K562 (cell line): ENCODE measurements at regions not wholly inside any gene's neighbourhood (a gene's known extent, or its start where the extent isn't known, plus 50 kb on each side); places are given as distances from the start of the nearest gene placed in this dataset.

Experiments
- ATAC-seq: fragments of 200-7000 bp; cut with Tn5 transposase; 3 replicates; pipeline ENCODE4 v1.9.1; 2020; ENCODE audit warnings: moderate library complexity
- BruUV-seq: library from RNA; stranded (reverse); fragments of 400-500 nt; replicated peaks from 2 replicates; lab custom pipeline; 2021; lab: Mats Ljungman, UMichigan
- CTCF ChIA-PET: fragments of 300-600 bp; formaldehyde crosslinking; extraction: SDS; loops from one replicate; lab custom pipeline; 2021; ENCODE audit warnings: low intra/inter-chr PET ratio; lab: Yijun Ruan, JAX
- POLR2A ChIA-PET: fragments of 300-600, 350-650 bp; sonication (Branson Sonifier 250); formaldehyde crosslinking; extraction: SDS; loops from one replicate; lab custom pipeline; 2021; ENCODE audit warnings: antibody characterized with exemption, inconsistent platforms; lab: Yijun Ruan, JAX
- DNase-seq, 4 experiments: peaks; one replicate each; pipeline versions ENCODE4 v3.0.0 to v3.0.0-alpha.2; 2011 to 2018; ENCODE audit warnings: low spot score in 3 of 4, mixed read lengths in 3 of 4; ENCODE audit errors: extremely low read depth in 1 of 4
- FAIRE-seq: peaks from 2 replicates; lab custom pipeline; 2011; peaks lifted over from hg19 to GRCh38; lab: Jason Lieb, UNC
- H2AFZ ChIP-seq: 2 replicates; pipeline ENCODE4 v1.6.0; 2011; ENCODE audit warnings: low read depth, low read length, control low read depth, inconsistent platforms
- H3K27ac ChIP-seq: fragments of 200-600 bp; 3 replicates; pipeline ENCODE4 v1.8.0; 2011; ENCODE audit warnings: low read depth, mild to moderate bottlenecking, control low read depth, inconsistent platforms, low read length, moderate library complexity, mixed read lengths; ENCODE audit errors: extremely low read depth
- H3K27me3 ChIP-seq, 2 experiments: fragments of 300-600 bp in 1 of 2; 2 replicates in 1 of 2; 3 replicates in 1 of 2; pipeline versions ENCODE4 v1.6.0 to v1.8.0; 2011; ENCODE audit warnings: inconsistent platforms in 2 of 2, low read length in 2 of 2, mild to moderate bottlenecking in 1 of 2, mixed read lengths in 1 of 2, moderate library complexity in 1 of 2; ENCODE audit not compliant: control insufficient read depth in 2 of 2, insufficient read depth in 2 of 2
- H3K36me3 ChIP-seq: fragments of 300-600 bp; 3 replicates; pipeline ENCODE4 v1.8.0; 2011; ENCODE audit warnings: mild to moderate bottlenecking, low read length, inconsistent platforms; ENCODE audit not compliant: control insufficient read depth, insufficient read depth
- H3K4me1 ChIP-seq, 2 experiments: fragments of 200-600 bp in 1 of 2; replicated peaks in 1 of 2; 2 replicates in 1 of 2; 3 replicates in 1 of 2; pipeline versions ENCODE4 v1.5.1 to v1.8.0; 2011; ENCODE audit warnings: inconsistent platforms in 2 of 2, low read length in 2 of 2, mild to moderate bottlenecking in 1 of 2, mixed read lengths in 1 of 2, moderate library complexity in 1 of 2; ENCODE audit not compliant: control insufficient read depth in 2 of 2, insufficient read depth in 2 of 2
- H3K4me2 ChIP-seq: 2 replicates; pipeline ENCODE4 v1.6.1; 2011; ENCODE audit warnings: low read length, control low read depth, inconsistent platforms, mixed read lengths; ENCODE audit not compliant: insufficient read depth
- H3K4me3 ChIP-seq: fragments of 200-600 bp; sonication (generic), shearing (Covaris generic); 2 replicates; pipeline ENCODE4 v1.5.1; 2016; ENCODE audit warnings: control low read depth, inconsistent platforms
- H3K79me2 ChIP-seq: fragments of 200-600 bp; 3 replicates; pipeline ENCODE4 v1.8.0; 2011; ENCODE audit warnings: low read length, inconsistent platforms; ENCODE audit not compliant: control insufficient read depth, insufficient read depth
- H3K9ac ChIP-seq, 2 experiments: 2 replicates each; pipeline versions ENCODE4 v1.6.0 to v1.6.1; 2011; ENCODE audit warnings: low read depth in 2 of 2, low read length in 2 of 2, control low read depth in 1 of 2, inconsistent platforms in 1 of 2, mild to moderate bottlenecking in 1 of 2, mixed read lengths in 1 of 2; ENCODE audit not compliant: insufficient read depth in 1 of 2
- H3K9me1 ChIP-seq: one replicate; pipeline ENCODE4 v1.6.0; 2011; ENCODE audit warnings: inconsistent platforms, mild to moderate bottlenecking, low read length, moderate library complexity; ENCODE audit not compliant: control insufficient read depth, insufficient read depth
- H3K9me3 ChIP-seq: replicated peaks from 2 replicates; pipeline ENCODE4 v1.5.1; 2011; ENCODE audit warnings: low read depth, low read length, inconsistent platforms; ENCODE audit not compliant: control insufficient read depth, insufficient read depth
- H4K20me1 ChIP-seq: replicated peaks from 2 replicates; pipeline ENCODE4 v1.6.1; 2011; ENCODE audit warnings: low read length, inconsistent platforms, mixed read lengths; ENCODE audit not compliant: control insufficient read depth, insufficient read depth
- ELK3 ChIP-seq: fragments of 450-650 bp; formaldehyde crosslinking; IDR thresholded peaks from 2 replicates; pipeline ENCODE4 v1.4.0; 2020; ENCODE audit warnings: mild to moderate bottlenecking
- FIP1L1 ChIP-seq: fragments of 200-400 bp; formaldehyde crosslinking; IDR thresholded peaks from 2 replicates; pipeline ENCODE4 v1.6.1; 2018; ENCODE audit warnings: mild to moderate bottlenecking, low read depth, low read length; ENCODE audit not compliant: poor library complexity, severe bottlenecking
- GTF3C2 ChIP-seq: IDR thresholded peaks from 3 replicates; pipeline ENCODE4 v1.6.1; 2011; ENCODE audit warnings: borderline replicate concordance, mild to moderate bottlenecking, moderate library complexity; ENCODE audit not compliant: insufficient read length; ENCODE audit errors: extremely low read depth
- KLF6 ChIP-seq: fragments of 250-450 bp; sonication (Bioruptor Pico); IDR thresholded peaks from 2 replicates; pipeline ENCODE4 v1.4.0; 2020; ENCODE audit warnings: mild to moderate bottlenecking, moderate library complexity, borderline replicate concordance
- LEF1 ChIP-seq: fragments of 450-650 bp; IDR thresholded peaks from 2 replicates; pipeline ENCODE4 v1.6.1; 2016; ENCODE audit warnings: mild to moderate bottlenecking
- MIER1 ChIP-seq: fragments of 450-650 bp; IDR thresholded peaks from 2 replicates; pipeline ENCODE4 v1.6.1; 2016; ENCODE audit warnings: antibody characterized with exemption, mild to moderate bottlenecking, low read depth
- SREBF2 ChIP-seq: sonication (generic); formaldehyde crosslinking; IDR thresholded peaks from 2 replicates; pipeline ENCODE4 v1.4.0; 2020; ENCODE audit warnings: mild to moderate bottlenecking, missing genetic modification reagents
- TEAD1 ChIP-seq, 2 experiments: fragments of 450-650 bp in 1 of 2; sonication (generic) in 1 of 2; formaldehyde crosslinking; IDR thresholded peaks; 2 replicates each; pipeline versions ENCODE4 v1.4.0 to v1.8.0; 2020 to 2022; ENCODE audit warnings: mild to moderate bottlenecking in 2 of 2, missing genetic modification reagents in 1 of 2
- THRA ChIP-seq: fragments of 450-650 bp; IDR thresholded peaks from 2 replicates; pipeline ENCODE4 v1.6.1; 2017; ENCODE audit warnings: mild to moderate bottlenecking, moderate library complexity
- WGBS: fragments of 100-300 bp; shearing (Covaris generic); methylation state at CpG from one replicate; pipeline ENCODE4 v1.1.6; 2016; ENCODE audit warnings: low coverage, mixed read lengths; ENCODE audit not compliant: insufficient coverage; ENCODE audit errors: missing lambda C conversion rate; 5-methylcytosine and 5-hydroxymethylcytosine counted together
- in situ Hi-C: fragments of 300-500 bp; cut with MboI; formaldehyde crosslinking; loops from 4 replicates; pipeline ENCODE4 v1.15.0; 2018; ENCODE audit warnings: inconsistent platforms, mixed read lengths
- intact Hi-C: fragments of 100-400 bp; cut with micrococcal nuclease; formaldehyde crosslinking; loops from 2 replicates; pipeline ENCODE4 v1.14.2; 2022

- TF ChIP-seq THRA: no peak
Observed at GRCh38 chr2:22947741-22948140, 437.2 kb upstream of the KLHL29 start (continued).

GRCh38 chr2:22950431-22950830 is 434.5 kb upstream of the KLHL29 start:
- in situ Hi-C loops: no loop called here
- Histone ChIP-seq H3K4me1 (no peaks in the 10 kb centered on the region), H3K79me2 (no peaks in the 10 kb centered on the region), H3K9me3 (no peaks in the 10 kb centered on the region), H3K4me3 (no peak overlapping the region), H3K9me1 (no peaks in the 10 kb centered on the region), H4K20me1 (no peaks in the 10 kb centered on the region), H3K4me2 (no peak overlapping the region), H2AFZ (no peak overlapping the region), H3K9ac (no peak overlapping the region), H3K27me3 (no peaks in the 10 kb centered on the region), H3K27ac (no peak overlapping the region), H3K36me3 (no peaks in the 10 kb centered on the region)
- intact Hi-C loops: no loop called here
- 0% methylated on average over 2 of the region's 2 CpGs for WGBS
- POLR2A ChIA-PET: no interaction called here
- DNase-seq (no peak), FAIRE-seq (no peak), ATAC-seq (no peak)
- CTCF ChIA-PET: no interaction called here
- no TSS peak for BruUV-seq
- no peak for TF ChIP-seq KLF6
- TF ChIP-seq FIP1L1: no peak
- TF ChIP-seq SREBF2 (CRISPR knock-in tag): no peak
- TF ChIP-seq LEF1: no peak
- TF ChIP-seq TEAD1 (CRISPR knock-in tag; IDR thresholded peaks at IDR 0.05): no peak
- TF ChIP-seq MIER1: no peak
- no peak for TF ChIP-seq ELK3 (CRISPR knock-in tag)
- TF ChIP-seq GTF3C2: no peak
